Adrenal gland (tissue), 9 donors: ENCODE measurements at regions not wholly inside any gene's neighbourhood (a gene's known extent, or its start where the extent isn't known, plus 50 kb on each side); places are given as distances from the start of the nearest gene placed in this dataset.
A peak's percentile ranks its signal among the peaks of the same experiment; 100 is the strongest.

Experiments
- DNase-seq, 7 donors: peaks; one replicate each; pipeline ENCODE4 v3.0.0-alpha.2; 2019 to 2020
- H3K27ac ChIP-seq, 5 donors: fragments of 200-600 bp; sonication (generic) in 4 of 5; 1 replicate in 3 of 5; 2 replicates in 2 of 5; pipeline versions ENCODE4 v1.5.1 to v1.8.0; 2016 to 2020; ENCODE audit warnings: mild to moderate bottlenecking in 1 of 5
- H3K27me3 ChIP-seq: fragments of 200-600 bp; 2 replicates; pipeline ENCODE4 v1.8.0; 2021
- H3K36me3 ChIP-seq, 2 donors: fragments of 200-600 bp; replicated peaks in 1 of 2; 1 replicate in 1 of 2; 2 replicates in 1 of 2; pipeline versions ENCODE4 v1.5.1 to v1.8.0; 2018 to 2022
- H3K4me1 ChIP-seq, 2 donors: fragments of 200-600 bp; replicated peaks in 1 of 2; 1 replicate in 1 of 2; 2 replicates in 1 of 2; pipeline versions ENCODE4 v1.5.1 to v1.8.0; 2018 to 2021
- H3K4me3 ChIP-seq, 4 donors: fragments of 200-600 bp; sonication (generic) in 3 of 4; one replicate each; pipeline ENCODE4 v1.5.1; 2016 to 2018
- H3K9me3 ChIP-seq, 3 donors: fragments of 200-600 bp; sonication (generic) in 1 of 3; replicated peaks in 1 of 3; 1 replicate in 2 of 3; 2 replicates in 1 of 3; pipeline versions ENCODE4 v1.5.1 to v1.8.0; 2016 to 2021
- POLR2A ChIP-seq, 2 donors: fragments of 450-650 bp; IDR thresholded peaks; one replicate each; pipeline ENCODE4 v1.6.1; 2017; ENCODE audit warnings: antibody characterized with exemption in 2 of 2, mild to moderate bottlenecking in 2 of 2, moderate library complexity in 1 of 2
- WGBS, 4 donors: extraction: QIAGEN DNeasy Blood & Tissue Kit in 2 of 4; methylation state at CpG; one replicate each; pipeline versions ENCODE4 v1.1.5 to v1.1.7; 2013 to 2017; 5-methylcytosine and 5-hydroxymethylcytosine counted together
- intact Hi-C, 2 donors: fragments of 100-400 bp; cut with DNase I; formaldehyde crosslinking; loops; one replicate each; pipeline versions ENCODE4 v1.14.1 to v1.15.0; 2022 to 2023
- TF ChIP-seq, protein P1 (sequence below), 6 experiments: fragments of 450-650 bp in 4 of 6; fragments of 200-600 bp in 2 of 6; sonication (generic) in 1 of 6; IDR thresholded peaks; 1 replicate in 5 of 6; 2 replicates in 1 of 6; pipeline versions ENCODE4 v1.5.1 to v1.8.0; 2016 to 2021; ENCODE audit warnings: antibody characterized with exemption in 6 of 6, mild to moderate bottlenecking in 2 of 6, moderate library complexity in 1 of 6
- donor health status: healthy with polysubstance abuse.
- donor health status: Bipolar disorder and iron deficiency.
- donor health status: DM: yes; HTN: yes; CAD: no.
- donor health status: DM: no; HTN: no; CAD: no.
- donor health status: DM: no; HTN: no; CAD: no.

- Histone ChIP-seq H3K36me3 (no peaks in the 10 kb centered on the region), H3K27ac (no peak overlapping the region), H3K4me3 (no peak overlapping the region), H3K27me3 (no peaks in the 10 kb centered on the region), H3K4me1 (no peaks in the 10 kb centered on the region), H3K9me3 (no peaks in the 10 kb centered on the region)
- intact Hi-C loops = no loop called here
- no peak for TF ChIP-seq POLR2A (IDR thresholded peaks at IDR 0.05)
- peak in 1 of 7 donors; percentile 5 for DNase-seq
- WGBS, 4 donors = 43 to 71% (median 62%) methylated on average over 4 of the region's 4 CpGs
These were observed 108.5 kb upstream of the CHD6 start for GRCh38 chr20:41726727-41727126.

GRCh38 chr20:41719151-41719550 lies 101.0 kb upstream of the CHD6 start:
- Histone ChIP-seq H3K9me3 (no peaks in the 10 kb centered on the region), H3K4me1 (no peaks in the 10 kb centered on the region), H3K27me3 (no peaks in the 10 kb centered on the region), H3K4me3 (no peak overlapping the region), H3K36me3 (no peaks in the 10 kb centered on the region), H3K27ac (no peak overlapping the region)
- TF ChIP-seq, protein P1, sequence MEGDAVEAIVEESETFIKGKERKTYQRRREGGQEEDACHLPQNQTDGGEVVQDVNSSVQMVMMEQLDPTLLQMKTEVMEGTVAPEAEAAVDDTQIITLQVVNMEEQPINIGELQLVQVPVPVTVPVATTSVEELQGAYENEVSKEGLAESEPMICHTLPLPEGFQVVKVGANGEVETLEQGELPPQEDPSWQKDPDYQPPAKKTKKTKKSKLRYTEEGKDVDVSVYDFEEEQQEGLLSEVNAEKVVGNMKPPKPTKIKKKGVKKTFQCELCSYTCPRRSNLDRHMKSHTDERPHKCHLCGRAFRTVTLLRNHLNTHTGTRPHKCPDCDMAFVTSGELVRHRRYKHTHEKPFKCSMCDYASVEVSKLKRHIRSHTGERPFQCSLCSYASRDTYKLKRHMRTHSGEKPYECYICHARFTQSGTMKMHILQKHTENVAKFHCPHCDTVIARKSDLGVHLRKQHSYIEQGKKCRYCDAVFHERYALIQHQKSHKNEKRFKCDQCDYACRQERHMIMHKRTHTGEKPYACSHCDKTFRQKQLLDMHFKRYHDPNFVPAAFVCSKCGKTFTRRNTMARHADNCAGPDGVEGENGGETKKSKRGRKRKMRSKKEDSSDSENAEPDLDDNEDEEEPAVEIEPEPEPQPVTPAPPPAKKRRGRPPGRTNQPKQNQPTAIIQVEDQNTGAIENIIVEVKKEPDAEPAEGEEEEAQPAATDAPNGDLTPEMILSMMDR (IDR thresholded peaks at IDR 0.05) = no peak
- TF ChIP-seq POLR2A (IDR thresholded peaks at IDR 0.05) = no peak
- intact Hi-C loops = no loop called here
- 88 to 95% (median 89%) methylated on average over 4 of the region's 4 CpGs for WGBS, 4 donors
- DNase-seq = no peak

- no peak overlapping the region for H3K27ac ChIP-seq
- H3K27me3 ChIP-seq = no peaks in the 10 kb centered on the region
- TF ChIP-seq POLR2A (IDR thresholded peaks at IDR 0.05) = no peak
- TF ChIP-seq, protein P1 (IDR thresholded peaks at IDR 0.05) = no peak
- 24 to 36% (median 32%) methylated on average over 3 of the region's 3 CpGs for WGBS, 4 donors
- H3K36me3 ChIP-seq = no peaks in the 10 kb centered on the region
- intact Hi-C loops = no loop called here
- H3K4me3 ChIP-seq = no peak overlapping the region
- no peaks in the 10 kb centered on the region for H3K9me3 ChIP-seq
- no peaks in the 10 kb centered on the region for H3K4me1 ChIP-seq
- peak in 6 of 7 donors; percentile 48 to 64 (median 60) for DNase-seq
These were observed 99.3 kb upstream of the CHD6 start for GRCh38 chr20:41717483-41717882.

- intact Hi-C loops = no loop called here
- no peaks in the 10 kb centered on the region for H3K36me3 ChIP-seq
- no peak overlapping the region for H3K4me3 ChIP-seq
- no peaks in the 10 kb centered on the region for H3K4me1 ChIP-seq
- DNase-seq = no peak
- no peaks in the 10 kb centered on the region for H3K27me3 ChIP-seq
- H3K27ac ChIP-seq = no peak overlapping the region
- H3K9me3 ChIP-seq = no peaks in the 10 kb centered on the region
- no peak for TF ChIP-seq POLR2A (IDR thresholded peaks at IDR 0.05)
- TF ChIP-seq, protein P1 (IDR thresholded peaks at IDR 0.05) = no peak
These were observed 98.7 kb upstream of the CHD6 start for GRCh38 chr20:41716911-41717310.

DNA sequence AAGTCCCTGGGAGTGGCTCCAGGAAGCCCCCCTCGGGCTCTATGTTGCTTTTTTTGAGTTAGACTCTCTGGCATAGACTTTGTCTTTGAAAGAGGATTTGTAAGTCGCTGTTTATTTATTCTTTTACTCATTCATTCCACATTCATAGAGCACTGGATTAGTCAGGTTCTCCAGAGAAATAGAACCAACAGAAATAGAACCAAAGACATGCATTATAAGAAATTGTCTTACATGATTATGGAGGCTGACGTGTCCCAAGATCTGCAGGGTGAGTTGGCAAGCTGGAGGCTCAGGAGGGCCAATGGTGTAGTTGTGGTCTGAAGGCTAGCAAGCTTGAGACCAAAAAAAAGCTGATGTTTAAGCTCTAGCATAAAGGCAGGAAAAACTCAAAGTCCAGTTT lies 98.3 kb upstream of the CHD6 start:
- Histone ChIP-seq H3K27me3 (no peaks in the 10 kb centered on the region), H3K9me3 (no peaks in the 10 kb centered on the region), H3K4me1 (no peaks in the 10 kb centered on the region), H3K4me3 (no peak overlapping the region), H3K27ac (no peak overlapping the region), H3K36me3 (no peaks in the 10 kb centered on the region)
- no peak for DNase-seq
- intact Hi-C loops = no loop called here
- TF ChIP-seq POLR2A (IDR thresholded peaks at IDR 0.05) = no peak
- TF ChIP-seq, protein P1 (IDR thresholded peaks at IDR 0.05) = no peak
- 78 to 88% (median 85%) methylated on average over 3 of the region's 3 CpGs for WGBS, 4 donors
